Trophoblast cell (in vitro differentiated cells and primary cell): ENCODE measurements at regions not wholly inside any gene's neighbourhood (a gene's known extent, or its start where the extent isn't known, plus 50 kb on each side); places are given as distances from the start of the nearest gene placed in this dataset.

Experiments
- DNase-seq, 2 donors: peaks; one replicate each; pipeline ENCODE4 v3.0.0-alpha.2; 2016
- H2AFZ ChIP-seq: 2 replicates; pipeline ENCODE4 v1.6.1; 2013; ENCODE audit warnings: low read length, moderate library complexity, mild to moderate bottlenecking; ENCODE audit not compliant: insufficient read depth, poor library complexity
- H2AK5ac ChIP-seq: 2 replicates; pipeline ENCODE4 v1.6.1; 2013; ENCODE audit warnings: mild to moderate bottlenecking, low read length
- H2BK120ac ChIP-seq: 2 replicates; pipeline ENCODE4 v1.6.1; 2013; ENCODE audit warnings: low read length, mild to moderate bottlenecking, moderate library complexity; ENCODE audit not compliant: insufficient read depth, poor library complexity
- H2BK12ac ChIP-seq: 2 replicates; pipeline ENCODE4 v1.6.1; 2013; ENCODE audit warnings: mild to moderate bottlenecking, low read length, moderate library complexity
- H2BK5ac ChIP-seq: 2 replicates; pipeline ENCODE4 v1.6.1; 2013; ENCODE audit warnings: low read length, low read depth, moderate library complexity, mild to moderate bottlenecking; ENCODE audit not compliant: poor library complexity
- H3K14ac ChIP-seq: 2 replicates; pipeline ENCODE4 v1.6.1; 2013; ENCODE audit warnings: mild to moderate bottlenecking, low read length
- H3K18ac ChIP-seq: 2 replicates; pipeline ENCODE4 v1.6.1; 2013; ENCODE audit warnings: mild to moderate bottlenecking, low read length
- H3K23ac ChIP-seq: 2 replicates; pipeline ENCODE4 v1.6.1; 2013; ENCODE audit warnings: low read length
- H3K27ac ChIP-seq: 2 replicates; pipeline ENCODE4 v1.5.1; 2013; ENCODE audit warnings: low read depth, mild to moderate bottlenecking, inconsistent platforms, low read length, moderate library complexity
- H3K27me3 ChIP-seq: 2 replicates; pipeline ENCODE4 v1.6.1; 2013; ENCODE audit warnings: inconsistent platforms, mild to moderate bottlenecking, low read length, moderate library complexity; ENCODE audit not compliant: insufficient read depth
- H3K36me3 ChIP-seq, 2 experiments: 1 replicate in 1 of 2; 2 replicates in 1 of 2; pipeline ENCODE4 v1.6.1; 2013; ENCODE audit warnings: low read length in 2 of 2, mild to moderate bottlenecking in 2 of 2, moderate library complexity in 1 of 2; ENCODE audit not compliant: insufficient read depth in 2 of 2, control insufficient read depth in 1 of 2
- H3K4ac ChIP-seq: 2 replicates; pipeline ENCODE4 v1.6.1; 2013; ENCODE audit warnings: low read depth, mild to moderate bottlenecking, low read length, moderate library complexity
- H3K4me1 ChIP-seq, 2 experiments: 1 replicate in 1 of 2; 2 replicates in 1 of 2; pipeline ENCODE4 v1.6.1; 2013; ENCODE audit warnings: low read length in 2 of 2, mild to moderate bottlenecking in 2 of 2, moderate library complexity in 1 of 2; ENCODE audit not compliant: insufficient read depth in 2 of 2, control insufficient read depth in 1 of 2
- H3K4me2 ChIP-seq: 2 replicates; pipeline ENCODE4 v1.6.1; 2013; ENCODE audit warnings: inconsistent platforms, mild to moderate bottlenecking, low read length, moderate library complexity
- H3K4me3 ChIP-seq: 2 replicates; pipeline ENCODE4 v1.5.1; 2013; ENCODE audit warnings: mild to moderate bottlenecking, low read depth, low read length, inconsistent platforms
- H3K79me1 ChIP-seq: one replicate; pipeline ENCODE4 v1.6.1; 2013; ENCODE audit warnings: low read length
- H3K79me2 ChIP-seq: 2 replicates; pipeline ENCODE4 v1.6.1; 2013; ENCODE audit warnings: low read length, mild to moderate bottlenecking; ENCODE audit not compliant: control insufficient read depth, insufficient read depth, poor library complexity
- H3K9ac ChIP-seq: 2 replicates; pipeline ENCODE4 v1.6.1; 2013; ENCODE audit warnings: mild to moderate bottlenecking, low read length
- H3K9me3 ChIP-seq: 2 replicates; pipeline ENCODE4 v1.6.1; 2013; ENCODE audit warnings: low read depth, mild to moderate bottlenecking, control low read depth, inconsistent platforms, low read length; ENCODE audit not compliant: insufficient read depth
- H4K12ac ChIP-seq: 2 replicates; pipeline ENCODE4 v1.6.1; 2013; ENCODE audit warnings: low read depth, mild to moderate bottlenecking, low read length, moderate library complexity
- H4K8ac ChIP-seq: 2 replicates; pipeline ENCODE4 v1.6.1; 2013; ENCODE audit warnings: low read depth, mild to moderate bottlenecking, low read length, moderate library complexity
- H4K91ac ChIP-seq: one replicate; pipeline ENCODE4 v1.6.1; 2013; ENCODE audit warnings: low read depth, mild to moderate bottlenecking, low read length, moderate library complexity
- WGBS: extraction: QIAGEN DNeasy Blood & Tissue Kit; methylation state at CpG from one replicate; pipeline ENCODE4 v1.1.7; 2013; ENCODE audit warnings: missing lambda C conversion rate; ENCODE audit not compliant: insufficient read length, insufficient coverage; ENCODE audit errors: extremely low coverage; 5-methylcytosine and 5-hydroxymethylcytosine counted together

DNA sequence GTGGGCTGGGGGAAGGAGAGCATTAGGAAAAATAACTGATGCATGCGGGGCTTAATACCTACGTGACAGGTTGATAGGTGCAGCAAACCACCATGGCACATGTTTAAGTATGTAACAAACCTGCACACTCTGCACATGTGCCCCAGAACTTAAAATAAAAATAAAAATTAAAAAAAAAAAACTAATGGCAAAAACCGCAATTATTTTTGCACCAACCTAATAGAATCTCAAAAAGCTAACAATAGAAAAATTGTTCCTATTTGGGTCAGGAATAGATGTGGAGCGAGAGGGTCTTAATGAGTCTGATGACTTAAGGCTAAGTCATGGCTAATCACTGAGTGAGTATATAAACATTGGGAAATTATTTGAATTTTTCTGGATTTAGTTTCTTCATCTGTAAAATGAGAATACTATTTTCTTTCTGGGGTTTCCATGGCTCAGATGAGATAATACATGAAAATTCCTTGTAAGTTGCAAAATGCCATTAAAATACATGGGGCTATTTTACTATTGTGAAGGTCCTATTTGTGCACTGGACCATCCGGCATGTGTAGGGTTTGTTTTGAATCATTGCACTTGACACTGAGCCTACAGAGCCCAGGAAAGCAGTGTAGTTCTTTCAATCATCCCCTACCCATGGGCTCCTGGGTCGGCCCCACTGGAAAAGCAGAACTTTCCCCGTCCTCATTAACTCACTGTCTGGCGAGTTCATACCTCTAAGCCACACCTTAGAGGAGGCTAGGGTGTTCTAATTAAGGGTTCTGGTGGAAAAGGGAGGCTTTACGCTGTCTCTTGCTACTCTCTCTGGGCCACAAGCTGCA lies 164.1 kb upstream of the NTF3 start:
- Histone ChIP-seq H4K8ac (no peak overlapping the region), H3K18ac (no peak overlapping the region), H3K36me3 (no peaks in the 10 kb centered on the region), H2BK120ac (no peak overlapping the region), H3K23ac (no peak overlapping the region), H4K12ac (no peak overlapping the region), H3K27me3 (no peaks in the 10 kb centered on the region), H2AFZ (no peak overlapping the region), H2AK5ac (no peak overlapping the region), H3K79me1 (no peaks in the 10 kb centered on the region), H3K79me2 (no peaks in the 10 kb centered on the region), H3K4me1 (no peaks in the 10 kb centered on the region), H3K9me3 (no peaks in the 10 kb centered on the region), H3K4ac (no peak overlapping the region), H2BK12ac (no peak overlapping the region), H4K91ac (no peak overlapping the region), H3K4me3 (no peak overlapping the region), H3K14ac (no peak overlapping the region), H3K27ac (no peak overlapping the region), H2BK5ac (no peak overlapping the region), H3K4me2 (no peak overlapping the region), H3K9ac (no peak overlapping the region)
- no CpG with 5 or more reads among the region's 9 CpGs for WGBS
- DNase-seq, result no peak

DNA sequence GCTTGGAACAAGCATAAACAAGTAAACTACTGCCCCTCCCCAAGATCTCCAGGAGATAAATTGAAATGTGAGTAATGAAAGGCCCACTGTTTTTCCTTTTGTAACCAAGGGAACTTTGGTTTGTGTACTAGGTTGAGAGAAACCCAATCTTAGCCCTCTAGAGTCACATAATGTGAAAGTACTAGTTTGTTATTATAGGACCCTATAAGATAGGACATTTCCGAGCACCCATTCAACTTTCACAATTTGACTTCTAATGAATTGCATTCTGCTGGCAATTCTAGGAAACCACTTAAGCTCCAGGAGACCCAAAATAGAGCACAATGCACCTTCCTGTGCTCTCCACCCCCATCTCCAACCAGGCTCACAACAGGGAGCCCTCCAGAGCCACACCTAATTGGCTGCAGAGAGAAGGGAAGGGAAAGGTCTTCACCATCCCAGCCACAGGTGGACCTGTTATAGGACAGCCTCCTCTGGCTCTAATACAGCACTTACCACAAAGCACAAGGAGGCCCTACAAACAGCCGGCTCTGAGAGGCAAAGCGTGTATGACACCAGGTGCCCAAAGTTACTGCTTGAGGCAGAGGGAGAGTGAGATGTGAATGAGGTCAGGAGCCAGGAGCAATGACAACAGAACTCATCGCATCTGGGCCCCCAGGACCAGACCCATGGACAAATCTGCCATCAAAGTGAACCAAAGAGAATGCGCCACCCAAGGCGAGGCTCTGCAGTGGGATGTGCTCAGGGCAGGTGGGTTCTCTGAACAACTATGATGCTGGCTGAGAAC lies 163.3 kb upstream of the NTF3 start:
- H4K8ac ChIP-seq, result no peak overlapping the region
- H3K18ac ChIP-seq, result no peak overlapping the region
- H3K14ac ChIP-seq, result no peak overlapping the region
- H3K4me3 ChIP-seq, result no peak overlapping the region
- H3K36me3 ChIP-seq, result no peaks in the 10 kb centered on the region
- H2AFZ ChIP-seq, result no peak overlapping the region
- H2BK120ac ChIP-seq, result no peak overlapping the region
- no peak overlapping the region for H2AK5ac ChIP-seq
- no peak overlapping the region for H2BK5ac ChIP-seq
- H3K4ac ChIP-seq, result no peak overlapping the region
- no peak overlapping the region for H4K91ac ChIP-seq
- no peaks in the 10 kb centered on the region for H3K27me3 ChIP-seq
- H2BK12ac ChIP-seq, result no peak overlapping the region
- DNase-seq, result no peak
- H3K4me2 ChIP-seq, result no peak overlapping the region
- H3K4me1 ChIP-seq, result no peaks in the 10 kb centered on the region
- no CpG with 5 or more reads among the region's 6 CpGs for WGBS
- no peak overlapping the region for H3K23ac ChIP-seq
- H3K9me3 ChIP-seq, result no peaks in the 10 kb centered on the region
- H3K79me1 ChIP-seq, result no peaks in the 10 kb centered on the region
- no peaks in the 10 kb centered on the region for H3K79me2 ChIP-seq
- H3K27ac ChIP-seq, result no peak overlapping the region
- no peak overlapping the region for H4K12ac ChIP-seq
- H3K9ac ChIP-seq, result no peak overlapping the region

DNA sequence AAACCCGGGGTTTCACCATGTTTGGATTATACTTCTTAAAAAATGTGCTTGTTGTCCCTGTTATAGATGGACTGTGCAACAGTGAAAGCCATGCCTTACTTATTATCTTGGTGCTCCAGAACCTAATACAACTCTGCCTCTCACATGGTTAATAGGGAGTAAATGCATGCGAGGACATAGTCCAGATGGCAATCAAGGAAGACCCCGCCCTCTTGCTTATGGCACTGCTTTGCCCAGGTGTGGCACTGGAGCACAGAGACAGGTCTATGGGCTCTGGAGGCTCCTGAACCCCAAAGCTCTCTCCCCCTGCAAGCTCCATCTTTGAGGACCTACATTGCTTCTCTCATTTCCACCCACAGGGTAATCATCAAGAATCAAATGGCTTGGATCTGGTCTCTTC lies 162.1 kb upstream of the NTF3 start:
- Histone ChIP-seq H2BK12ac (no peak overlapping the region), H4K8ac (no peak overlapping the region), H2BK120ac (no peak overlapping the region), H2AK5ac (no peak overlapping the region), H2BK5ac (no peak overlapping the region), H3K4me1 (no peaks in the 10 kb centered on the region), H2AFZ (no peak overlapping the region), H3K9me3 (no peaks in the 10 kb centered on the region), H3K23ac (no peak overlapping the region), H3K4me3 (no peak overlapping the region), H3K4ac (no peak overlapping the region), H3K27me3 (no peaks in the 10 kb centered on the region), H3K9ac (no peak overlapping the region), H4K12ac (no peak overlapping the region), H3K18ac (no peak overlapping the region), H3K14ac (no peak overlapping the region), H3K79me1 (no peaks in the 10 kb centered on the region), H3K79me2 (no peaks in the 10 kb centered on the region), H3K4me2 (no peak overlapping the region), H4K91ac (no peak overlapping the region), H3K36me3 (no peaks in the 10 kb centered on the region), H3K27ac (no peak overlapping the region)
- no peak for DNase-seq
- WGBS, result no CpG with 5 or more reads among the region's 3 CpGs

DNA sequence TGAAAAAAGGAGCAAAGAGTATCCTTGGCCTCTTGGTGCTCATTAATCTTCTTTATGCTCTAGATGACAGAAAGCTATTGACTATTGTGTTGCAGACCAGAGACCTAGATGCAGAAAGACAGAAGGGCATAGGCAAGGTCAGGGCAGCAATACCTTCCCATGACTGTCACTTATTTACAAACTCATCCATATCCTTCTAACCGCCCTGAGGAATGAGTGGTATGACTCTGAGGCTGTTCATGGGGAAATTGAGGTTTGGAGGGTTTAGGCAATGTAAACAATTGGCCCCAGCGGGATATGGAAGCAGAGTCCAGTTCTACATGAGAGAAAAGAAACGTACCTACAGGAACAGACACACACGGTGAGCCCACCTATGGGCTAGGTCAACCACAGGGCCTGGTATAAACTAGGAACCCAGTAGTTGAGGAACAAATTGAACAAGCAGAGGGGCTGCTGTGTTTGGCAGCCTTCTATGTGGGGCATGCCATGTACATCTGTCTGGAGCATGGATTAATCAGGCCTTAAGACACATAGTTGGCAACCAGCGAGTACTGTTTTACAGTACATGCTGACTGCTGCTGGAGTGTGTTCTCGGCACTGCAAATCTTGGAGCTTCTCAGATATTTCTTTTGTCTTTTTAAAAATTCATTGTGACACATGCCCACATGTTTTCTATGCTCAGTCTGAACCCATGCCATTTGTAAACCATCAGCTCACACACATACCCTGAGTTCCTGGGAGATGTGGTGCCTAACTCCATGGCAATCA lies 159.7 kb upstream of the NTF3 start:
- no CpG with 5 or more reads among the region's 6 CpGs for WGBS
- Histone ChIP-seq H3K36me3 (no peaks in the 10 kb centered on the region), H4K12ac (no peak overlapping the region), H3K9ac (no peak overlapping the region), H4K8ac (no peak overlapping the region), H3K14ac (no peak overlapping the region), H2BK120ac (no peak overlapping the region), H4K91ac (no peak overlapping the region), H3K4me1 (no peaks in the 10 kb centered on the region), H3K27me3 (no peaks in the 10 kb centered on the region), H3K79me2 (no peaks in the 10 kb centered on the region), H2BK12ac (no peak overlapping the region), H3K4ac (no peak overlapping the region), H3K23ac (no peak overlapping the region), H3K9me3 (no peaks in the 10 kb centered on the region), H3K79me1 (no peaks in the 10 kb centered on the region), H2AK5ac (no peak overlapping the region), H3K27ac (no peak overlapping the region), H3K4me2 (no peak overlapping the region), H3K18ac (no peak overlapping the region), H3K4me3 (no peak overlapping the region), H2BK5ac (no peak overlapping the region), H2AFZ (no peak overlapping the region)
- DNase-seq, result no peak
